ENCODE measurements at regions not wholly inside any gene's neighbourhood (a gene's known extent, or its start where the extent isn't known, plus 50 kb on each side); places are given as distances from the start of the nearest gene placed in this dataset.
A peak's percentile ranks its signal among the peaks of the same experiment; 100 is the strongest.

DNA sequence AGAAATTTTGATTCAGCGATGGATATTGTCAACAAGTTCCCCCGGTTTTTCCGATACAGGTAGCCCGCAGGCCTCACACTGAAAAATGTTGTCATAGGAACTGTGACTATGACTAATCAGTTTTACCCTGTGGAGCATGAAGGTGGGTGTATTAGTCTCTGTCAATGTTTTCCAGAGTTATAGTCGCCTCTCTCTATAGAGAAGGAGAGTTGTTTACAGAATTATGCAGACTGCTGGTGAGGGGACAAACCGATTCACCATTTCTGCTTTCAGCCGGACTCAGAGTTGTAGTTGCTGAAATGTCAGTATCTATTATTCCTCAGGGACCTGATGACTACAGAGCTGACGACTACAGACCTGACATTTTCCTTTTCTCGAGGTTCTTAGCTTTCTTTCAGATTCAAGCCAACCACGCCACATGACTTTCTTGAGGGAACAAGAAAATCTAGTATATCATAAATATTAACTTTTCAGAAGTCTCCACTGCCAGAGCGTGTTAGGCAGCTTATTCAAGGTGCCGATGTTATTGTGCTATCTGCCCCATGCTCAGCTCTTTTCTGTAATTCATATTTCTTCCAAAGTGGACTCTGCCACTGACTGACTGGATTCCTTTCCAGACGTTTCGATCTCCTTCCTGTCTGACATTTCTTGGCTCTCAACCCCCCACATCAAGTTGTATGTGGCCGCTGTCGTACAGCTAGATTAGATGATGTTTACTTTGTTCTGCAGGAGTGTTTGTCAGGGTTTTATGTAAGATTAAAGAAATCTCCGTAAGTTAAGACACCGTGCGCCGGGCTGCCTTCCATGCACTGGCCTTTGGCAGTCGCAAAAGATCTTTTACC lies 178.1 kb downstream of the FGF1 start:
- DNase-seq: no peak

DNA sequence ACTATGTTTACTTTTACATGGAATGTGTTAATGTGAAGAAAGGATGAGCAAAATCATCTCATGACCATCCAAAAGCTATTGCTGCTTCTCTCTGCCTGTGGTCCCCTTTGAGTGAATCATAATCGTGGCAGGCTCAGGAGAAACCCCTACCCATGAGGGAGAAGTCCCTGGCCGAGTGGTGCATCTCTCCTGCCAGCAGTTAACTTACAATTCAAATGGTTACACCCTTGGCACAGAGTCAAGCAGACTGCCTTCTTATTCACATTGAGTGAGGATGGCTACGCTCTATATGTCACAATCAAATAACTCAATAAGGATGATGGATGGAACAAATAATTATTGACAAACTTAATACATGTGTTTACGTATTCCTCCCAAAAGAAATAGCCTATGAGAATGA lies 179.1 kb downstream of the FGF1 start:
- no peak for DNase-seq

DNA sequence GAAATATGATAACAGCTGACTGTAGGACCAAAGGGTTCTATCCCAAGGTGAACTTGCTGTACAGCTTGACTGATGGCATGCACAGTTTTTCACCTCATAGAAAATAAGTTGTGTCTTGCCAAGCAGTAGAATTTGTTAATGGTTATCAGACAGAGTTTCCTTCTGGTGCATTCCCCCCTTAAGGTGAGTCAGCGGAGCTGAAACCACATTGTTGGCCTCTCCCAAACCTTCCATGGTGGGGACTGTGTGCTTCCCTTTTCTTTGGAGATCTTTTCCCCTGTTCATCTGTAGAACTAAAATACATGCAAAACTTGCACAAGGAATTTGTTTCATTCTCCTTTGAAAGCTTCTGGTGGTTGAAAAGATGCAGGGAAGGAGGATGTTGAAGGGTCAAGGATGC lies 179.8 kb downstream of the FGF1 start:
- no peak for DNase-seq

GRCh38 chr5:142501890-142502289 lies 177.1 kb upstream of the SPRY4 start:
- DNase-seq: no peak

DNA sequence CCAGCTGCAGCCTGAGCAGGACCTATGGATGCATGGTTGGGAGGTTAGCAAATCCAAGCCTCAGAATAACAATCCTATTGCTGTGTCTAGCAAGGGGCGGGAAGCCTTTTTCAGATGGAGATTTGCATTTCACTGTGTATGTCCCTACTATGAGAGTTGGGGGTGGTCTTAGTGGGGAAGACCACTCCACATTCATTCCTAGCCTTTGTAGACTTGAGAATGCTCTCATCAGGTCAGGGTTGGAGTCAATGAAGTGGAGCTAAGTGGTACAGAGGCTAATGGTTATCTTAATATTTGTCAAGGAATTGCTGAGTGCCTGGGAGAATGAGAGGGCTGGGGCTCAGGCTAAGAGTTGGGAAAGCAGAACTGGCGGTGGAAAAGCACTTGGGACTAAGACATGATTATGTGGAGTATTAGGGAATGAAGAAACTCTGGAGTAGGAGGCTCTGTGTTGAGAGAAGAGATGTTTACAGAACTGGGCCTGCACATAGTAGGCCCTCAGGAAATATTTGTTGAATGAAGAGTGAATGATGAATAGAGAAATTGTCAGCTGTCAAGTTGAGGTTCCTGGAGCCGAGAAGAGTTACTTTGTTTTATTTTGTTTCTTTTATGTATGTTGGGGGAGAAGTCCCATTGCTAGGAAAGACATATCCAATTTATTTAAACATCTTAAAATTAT lies 175.5 kb upstream of the SPRY4 start:
- DNase-seq: peak; percentile 30

DNA sequence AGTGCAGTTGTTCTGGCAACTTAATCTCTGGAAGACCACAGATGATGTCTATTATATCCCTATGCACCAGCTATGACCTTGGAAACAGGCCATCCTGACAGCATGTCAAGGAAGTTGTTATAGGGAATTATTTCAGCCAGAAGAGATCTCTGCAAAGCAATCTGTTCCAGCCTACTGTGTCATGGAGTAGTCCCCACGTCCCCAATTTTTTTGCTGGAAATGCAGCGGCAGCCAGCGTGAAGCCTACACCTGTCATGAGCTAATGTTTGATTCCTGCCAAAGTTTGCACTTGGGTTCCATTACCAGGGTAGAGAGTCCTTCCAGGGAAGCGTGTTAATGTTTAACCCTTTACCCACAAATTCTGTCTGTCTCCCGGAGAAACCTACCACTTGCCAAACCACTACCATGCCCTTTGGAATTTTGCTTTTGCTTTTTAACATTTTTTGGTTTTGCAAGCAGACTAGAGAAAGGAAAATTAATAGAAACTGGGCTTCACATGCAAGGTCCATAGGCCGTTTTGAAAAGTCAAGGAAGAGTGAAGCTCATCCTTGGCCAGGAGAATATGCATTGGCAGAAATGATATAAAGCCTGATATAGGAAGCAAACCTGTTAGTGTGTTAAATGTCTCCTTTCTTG lies 174.9 kb upstream of the SPRY4 start:
- peak; percentile 19 for DNase-seq

DNA sequence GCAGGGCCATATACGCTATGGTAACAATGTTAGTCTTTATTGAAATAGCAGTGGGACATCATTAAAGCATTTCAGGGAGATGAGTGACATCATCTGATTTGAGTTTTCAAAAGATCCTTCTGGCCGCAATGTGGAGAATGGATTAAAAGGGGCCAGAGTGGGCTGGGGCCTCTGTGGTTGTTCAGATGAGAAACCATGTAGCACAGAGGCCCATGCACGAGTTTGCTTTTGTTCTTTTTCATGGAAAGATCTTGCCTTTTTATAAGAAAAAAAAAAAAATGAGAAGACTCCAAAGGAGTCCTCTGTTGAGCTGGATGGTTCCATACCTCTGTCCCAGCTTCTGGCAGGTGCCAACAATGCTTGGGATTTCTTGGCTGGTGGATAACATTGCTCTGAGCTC lies 173.5 kb upstream of the SPRY4 start:
- DNase-seq: no peak

DNA sequence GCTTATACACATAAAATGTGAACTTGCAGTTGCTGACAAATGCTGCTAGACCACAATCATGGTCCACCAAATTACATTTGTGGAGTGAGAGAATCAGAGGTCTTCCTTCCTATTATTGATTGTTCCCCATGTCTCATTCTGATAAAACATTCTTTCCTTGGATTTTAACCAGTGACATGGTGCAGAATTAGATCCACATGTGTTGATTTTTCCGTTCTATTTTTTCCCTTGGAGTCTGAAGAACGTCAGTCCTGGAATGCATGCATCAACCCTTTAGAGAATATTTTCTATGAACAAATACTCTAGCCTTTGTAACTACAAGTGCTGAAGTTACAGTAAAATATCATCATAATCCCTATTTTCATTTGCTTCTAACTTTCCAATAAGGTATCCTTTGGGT lies 170.7 kb upstream of the SPRY4 start:
- DNase-seq: no peak

DNA sequence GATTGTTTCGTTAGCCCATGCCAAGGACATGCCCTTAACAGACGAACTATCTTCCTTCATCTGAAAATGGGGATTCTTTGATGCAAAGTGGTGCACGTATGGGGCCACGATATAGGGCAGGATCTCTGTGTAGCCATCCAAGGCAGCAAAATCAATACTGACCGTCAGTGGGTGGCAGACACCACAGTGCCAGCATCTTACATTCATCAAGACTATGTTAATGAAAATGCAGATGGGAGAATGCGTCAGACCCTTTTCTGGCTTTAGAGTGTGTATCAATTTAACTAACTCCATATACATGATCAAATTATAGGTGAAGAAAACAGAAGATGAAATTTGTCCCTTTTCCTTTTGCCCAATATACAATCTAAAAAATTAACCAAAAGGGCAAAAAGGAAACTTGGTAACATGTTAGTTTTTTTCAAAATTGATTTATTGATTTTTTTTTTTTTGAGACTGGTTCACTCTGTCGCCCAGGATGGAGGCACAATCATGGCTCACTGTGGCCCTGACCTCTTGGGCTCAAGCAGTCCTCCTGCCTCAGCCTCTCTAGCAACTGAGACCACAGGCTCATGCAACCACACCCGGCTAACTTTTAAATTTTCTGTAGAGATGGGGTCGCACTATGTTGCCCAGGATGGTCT lies 169.2 kb upstream of the SPRY4 start:
- DNase-seq: no peak

DNA sequence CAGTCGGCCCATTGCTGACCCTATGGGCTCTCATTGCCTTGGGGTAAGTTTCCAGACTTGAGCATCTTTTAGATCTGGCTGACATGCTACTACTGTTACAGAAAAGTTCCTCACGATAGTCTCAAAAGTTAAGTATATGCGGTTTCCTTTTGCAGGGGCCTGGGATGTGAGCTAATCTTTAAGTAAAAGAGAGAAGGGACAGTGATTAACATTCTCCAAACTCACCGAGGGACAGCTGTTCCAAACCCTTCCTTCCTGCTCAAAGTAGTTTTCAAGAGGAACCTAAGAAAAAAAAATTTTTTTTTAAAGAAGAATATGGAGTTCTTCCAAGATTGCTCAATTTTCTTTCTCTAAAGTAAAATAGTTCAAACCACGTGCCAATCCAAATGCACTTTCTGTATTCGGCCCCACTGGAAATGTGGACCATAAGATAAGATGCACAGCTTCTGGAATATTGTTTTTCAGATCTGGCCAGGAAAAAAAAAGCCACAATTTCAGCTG lies 168.0 kb upstream of the SPRY4 start:
- no peak for DNase-seq

DNA sequence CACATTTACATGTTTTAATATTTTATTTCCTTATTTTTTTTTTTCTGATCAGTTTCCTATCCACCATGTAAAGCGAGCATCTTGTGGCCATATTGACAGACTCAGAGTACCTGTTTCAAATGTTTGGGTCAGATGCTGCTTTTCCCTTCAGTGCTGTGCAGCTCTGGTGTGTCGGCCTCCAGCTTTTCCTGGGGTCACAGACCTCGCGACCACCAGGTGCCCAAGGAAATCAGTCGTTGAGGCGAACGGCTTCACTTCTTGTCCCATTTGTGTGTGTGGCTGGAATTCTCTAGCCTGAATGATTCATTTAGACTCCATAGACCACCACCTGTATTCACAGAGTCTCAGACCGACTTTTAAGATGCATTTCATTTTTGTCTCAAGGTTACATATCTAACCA lies 166.9 kb upstream of the SPRY4 start:
- DNase-seq: no peak

DNA sequence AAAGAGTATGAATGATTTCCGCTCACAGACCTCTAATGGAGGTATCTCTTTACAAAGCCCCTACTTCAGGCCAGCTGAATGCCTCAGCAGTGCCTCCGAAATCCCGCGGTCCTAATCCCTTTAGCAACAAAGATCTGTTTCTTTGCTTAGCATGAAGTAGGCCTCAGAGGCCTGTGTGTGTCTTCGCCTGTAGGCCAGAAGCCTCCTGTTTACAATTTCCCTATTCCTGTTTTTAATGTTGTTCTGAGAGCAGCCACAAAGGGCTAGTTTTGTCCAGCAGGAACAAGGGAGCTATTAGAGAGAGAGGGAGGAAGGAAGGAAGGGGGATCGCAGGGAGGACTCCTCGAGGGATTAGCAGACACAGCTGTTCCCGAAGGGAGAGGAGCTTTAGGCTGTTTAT lies 166.4 kb upstream of the SPRY4 start:
- peak; percentile 30 for DNase-seq

- no peak for DNase-seq
Measured at GRCh38 chr5:142486581-142486980, 161.8 kb upstream of the SPRY4 start.

- DNase-seq: no peak
Measured at GRCh38 chr5:142486020-142486419, 161.2 kb upstream of the SPRY4 start.

GRCh38 chr5:142484821-142485387 lies 160.1 kb upstream of the SPRY4 start:
- no peak for DNase-seq

GRCh38 chr5:142482207-142482606 lies 157.4 kb upstream of the SPRY4 start:
- DNase-seq: no peak

- no peak for DNase-seq
Measured at GRCh38 chr5:142481410-142481809, 156.6 kb upstream of the SPRY4 start.

- no peak for DNase-seq
Measured at GRCh38 chr5:142479854-142480519, 155.2 kb upstream of the SPRY4 start.

DNA sequence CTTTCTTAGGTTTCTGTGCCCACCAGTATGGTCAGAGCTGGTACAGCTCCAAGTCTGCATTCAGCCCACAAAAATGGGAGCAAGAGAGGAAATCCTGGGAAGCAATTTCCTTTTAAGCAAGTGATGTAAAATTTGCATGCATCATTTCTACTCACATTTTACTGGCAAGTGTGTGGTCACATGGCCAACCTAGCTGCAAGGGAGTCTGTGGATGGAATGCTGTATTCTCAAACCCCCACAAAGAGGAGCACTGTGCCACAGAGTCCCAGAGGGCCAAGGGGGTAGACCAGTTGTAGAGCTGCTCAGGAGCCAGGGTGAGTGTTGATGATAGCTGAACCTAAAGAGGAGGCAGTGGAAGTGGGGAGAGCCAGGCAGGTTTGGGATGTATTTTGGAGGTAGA lies 154.3 kb upstream of the SPRY4 start:
- DNase-seq: no peak

DNA sequence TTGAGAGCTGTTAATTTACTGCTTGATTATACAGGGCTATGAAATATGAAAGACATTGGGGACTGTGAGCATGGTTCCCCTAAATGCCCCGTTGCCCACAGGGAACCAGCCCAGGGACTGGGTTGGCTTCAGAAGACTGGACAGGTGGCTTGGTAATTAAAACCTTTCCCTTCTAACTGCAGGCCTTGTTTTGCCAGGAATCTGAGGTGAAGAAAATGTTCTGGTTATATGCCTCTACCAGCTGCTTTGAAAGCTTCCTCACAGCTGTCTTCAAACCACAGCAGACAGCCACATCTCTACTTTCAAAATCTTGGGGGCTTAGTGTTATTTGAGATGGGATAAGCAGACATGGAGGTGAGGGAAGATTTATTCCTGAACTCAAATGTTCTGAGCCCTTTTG lies 153.3 kb upstream of the SPRY4 start:
- no peak for DNase-seq

GRCh38 chr5:142475102-142475513 lies 150.3 kb upstream of the SPRY4 start:
- DNase-seq: no peak
